PC-3 (cell line): ENCODE measurements at regions not wholly inside any gene's neighbourhood (a gene's known extent, or its start where the extent isn't known, plus 50 kb on each side); places are given as distances from the start of the nearest gene placed in this dataset.

Source experiments
- ATAC-seq: fragments of 200-7000 bp; cut with Tn5 transposase; 2 replicates; pipeline ENCODE4 v1.9.1; 2020; ENCODE audit warnings: mild to moderate bottlenecking, moderate library complexity
- BruUV-seq: library from RNA; stranded (reverse); fragments of 400-500 nt; replicated peaks from 2 replicates; lab custom pipeline; 2021; lab: Mats Ljungman, UMichigan
- CTCF ChIA-PET: fragments of 300-600 bp; sonication (Branson Sonifier 250); formaldehyde crosslinking; loops from one replicate; lab custom pipeline; 2022; ENCODE audit warnings: antibody characterized with exemption; lab: Charles Lee
- POLR2A ChIA-PET: fragments of 300-600 bp; sonication (Branson Sonifier 250); formaldehyde crosslinking; loops from one replicate; lab custom pipeline; 2022; ENCODE audit warnings: antibody characterized with exemption; ENCODE audit not compliant: unreplicated experiment; lab: Charles Lee
- DNase-seq: peaks from one replicate; pipeline ENCODE4 v3.0.0-alpha.2; 2015
- H2AFZ ChIP-seq: fragments of 300-600 bp; sonication (generic); 2 replicates; pipeline ENCODE4 v1.6.0; 2016; ENCODE audit warnings: antibody characterized with exemption, low read length
- H3F3A ChIP-seq: fragments of 300-600 bp; sonication (generic); one replicate; pipeline ENCODE4 v1.6.0; 2017; ENCODE audit warnings: antibody characterized with exemption, low read length, control low read depth, mild to moderate bottlenecking; ENCODE audit not compliant: unreplicated experiment
- H3K27ac ChIP-seq: fragments of 300-600 bp; sonication (generic); 2 replicates; pipeline ENCODE4 v1.5.1; 2016; ENCODE audit warnings: mild to moderate bottlenecking, low read length
- H3K27me3 ChIP-seq: fragments of 300-600 bp; sonication (generic); 2 replicates; pipeline ENCODE4 v1.6.1; 2016; ENCODE audit warnings: low read length, mixed read lengths
- H3K36me3 ChIP-seq: fragments of 300-600 bp; sonication (generic); 2 replicates; pipeline ENCODE4 v1.6.1; 2016; ENCODE audit warnings: low read depth, mixed run types, low read length, mixed read lengths
- H3K4me1 ChIP-seq: fragments of 300-600 bp; sonication (generic); 2 replicates; pipeline ENCODE4 v1.5.1; 2016; ENCODE audit warnings: low read length; ENCODE audit not compliant: insufficient read depth
- H3K4me2 ChIP-seq: fragments of 300-600 bp; sonication (generic); 2 replicates; pipeline ENCODE4 v1.6.0; 2016; ENCODE audit warnings: low read length
- H3K4me3 ChIP-seq: fragments of 300-600 bp; sonication (generic); 2 replicates; pipeline ENCODE4 v1.5.1; 2016; ENCODE audit warnings: mild to moderate bottlenecking, low read length, mixed read lengths
- H3K79me2 ChIP-seq: fragments of 300-600 bp; sonication (generic); 2 replicates; pipeline ENCODE4 v1.6.1; 2017; ENCODE audit warnings: low read length, mixed read lengths
- H3K9ac ChIP-seq: fragments of 300-600 bp; sonication (generic); 2 replicates; pipeline ENCODE4 v1.6.0; 2016; ENCODE audit warnings: mild to moderate bottlenecking, low read length
- H3K9me2 ChIP-seq: fragments of 300-600 bp; sonication (generic); replicated peaks from 2 replicates; pipeline ENCODE4 v1.6.1; 2016; ENCODE audit warnings: mixed run types, low read length, mixed read lengths
- H3K9me3 ChIP-seq: fragments of 300-600 bp; sonication (generic); 2 replicates; pipeline ENCODE4 v1.6.1; 2016; ENCODE audit warnings: low read length, mixed read lengths
- H4K20me1 ChIP-seq: fragments of 300-600 bp; sonication (generic); 2 replicates; pipeline ENCODE4 v1.6.1; 2016; ENCODE audit warnings: low read length, mixed read lengths
- CTCF ChIP-seq: fragments of 300-600 bp; sonication (generic); conservative IDR thresholded peaks from 2 replicates; pipeline ENCODE4 v1.5.1; 2017; ENCODE audit warnings: antibody characterized with exemption, low read depth, mild to moderate bottlenecking, low read length
- EZH2 ChIP-seq: fragments of 300-600 bp; sonication (generic); IDR thresholded peaks from one replicate; pipeline ENCODE4 v1.6.1; 2017; ENCODE audit warnings: antibody characterized with exemption, mild to moderate bottlenecking, low read length; ENCODE audit not compliant: unreplicated experiment
- EZH2phosphoT487 ChIP-seq: fragments of 300-600 bp; sonication (generic); IDR thresholded peaks from 2 replicates; pipeline ENCODE4 v1.6.1; 2018; ENCODE audit warnings: mild to moderate bottlenecking, antibody characterized with exemption, low read length, borderline replicate concordance
- intact Hi-C: fragments of 100-400 bp; cut with micrococcal nuclease; formaldehyde crosslinking; loops from 2 replicates; pipeline ENCODE4 v1.9.0; 2023

- POLR2A ChIA-PET, result no interaction called here
- no peak for ATAC-seq
These were observed 190.8 kb upstream of the PARP11 start for GRCh38 chr12:4064008-4064407.

GRCh38 chr12:4059898-4060568 is 186.8 kb upstream of the PARP11 start:
- no TSS peak for BruUV-seq
- Histone ChIP-seq H3K9ac (no peak overlapping the region), H3K9me3 (no peaks in the 10 kb centered on the region), H3K27ac (no peak overlapping the region), H3K4me1 (no peaks in the 10 kb centered on the region), H3K79me2 (no peaks in the 10 kb centered on the region), H3K4me2 (no peak overlapping the region), H3K4me3 (no peak overlapping the region), H3K36me3 (no peaks in the 10 kb centered on the region), H2AFZ (no peak overlapping the region), H3F3A (no peaks in the 10 kb centered on the region), H3K9me2 (no peaks in the 10 kb centered on the region), H4K20me1 (no peaks in the 10 kb centered on the region), H3K27me3 (peaks cover 30% of the 10 kb centered on the region)
- no peak for DNase-seq
- no peak for TF ChIP-seq EZH2phosphoT487
- TF ChIP-seq EZH2, result no peak
- TF ChIP-seq CTCF, result no peak
- ChIA-PET CTCF (no interaction called here), POLR2A (no interaction called here)
- ATAC-seq, result no peak
- intact Hi-C loops, result no loop called here

More at GRCh38 chr12:4064008-4064407, 190.8 kb upstream of the PARP11 start:
- H3K4me3 ChIP-seq, result no peak overlapping the region
- no peaks in the 10 kb centered on the region for H3K4me1 ChIP-seq
- H4K20me1 ChIP-seq, result no peaks in the 10 kb centered on the region
- H3K27ac ChIP-seq, result no peak overlapping the region
- no TSS peak for BruUV-seq
- H3K79me2 ChIP-seq, result no peaks in the 10 kb centered on the region
- H3F3A ChIP-seq, result no peaks in the 10 kb centered on the region
- TF ChIP-seq CTCF, result no peak
- no peak for TF ChIP-seq EZH2
- TF ChIP-seq EZH2phosphoT487, result no peak
- peaks cover 6% of the 10 kb centered on the region; the same call in 1 of the 2 replicates for H3K27me3 ChIP-seq
- intact Hi-C loops, result no loop called here
- H3K4me2 ChIP-seq, result no peak overlapping the region
- H3K9ac ChIP-seq, result no peak overlapping the region
- no peaks in the 10 kb centered on the region for H3K36me3 ChIP-seq
- no peaks in the 10 kb centered on the region for H3K9me3 ChIP-seq
- no peak overlapping the region for H2AFZ ChIP-seq
- DNase-seq, result no peak
- no peaks in the 10 kb centered on the region for H3K9me2 ChIP-seq
- CTCF ChIA-PET, result no interaction called here
